GM21390 (cell line): ENCODE measurements at regions not wholly inside any gene's neighbourhood (a gene's known extent, or its start where the extent isn't known, plus 50 kb on each side); places are given as distances from the start of the nearest gene placed in this dataset.
"Not testable (repeated sequence)": the region's sequence is repeated elsewhere in the genome, so short reads cannot be mapped to it uniquely, and the experiment has no call there.

Source experiments
- ATAC-seq: cut with Tn5 transposase; IDR thresholded peaks from one replicate; pipeline ENCODE4 v1.9.1; 2021; ENCODE audit not compliant: unreplicated experiment

DNA sequence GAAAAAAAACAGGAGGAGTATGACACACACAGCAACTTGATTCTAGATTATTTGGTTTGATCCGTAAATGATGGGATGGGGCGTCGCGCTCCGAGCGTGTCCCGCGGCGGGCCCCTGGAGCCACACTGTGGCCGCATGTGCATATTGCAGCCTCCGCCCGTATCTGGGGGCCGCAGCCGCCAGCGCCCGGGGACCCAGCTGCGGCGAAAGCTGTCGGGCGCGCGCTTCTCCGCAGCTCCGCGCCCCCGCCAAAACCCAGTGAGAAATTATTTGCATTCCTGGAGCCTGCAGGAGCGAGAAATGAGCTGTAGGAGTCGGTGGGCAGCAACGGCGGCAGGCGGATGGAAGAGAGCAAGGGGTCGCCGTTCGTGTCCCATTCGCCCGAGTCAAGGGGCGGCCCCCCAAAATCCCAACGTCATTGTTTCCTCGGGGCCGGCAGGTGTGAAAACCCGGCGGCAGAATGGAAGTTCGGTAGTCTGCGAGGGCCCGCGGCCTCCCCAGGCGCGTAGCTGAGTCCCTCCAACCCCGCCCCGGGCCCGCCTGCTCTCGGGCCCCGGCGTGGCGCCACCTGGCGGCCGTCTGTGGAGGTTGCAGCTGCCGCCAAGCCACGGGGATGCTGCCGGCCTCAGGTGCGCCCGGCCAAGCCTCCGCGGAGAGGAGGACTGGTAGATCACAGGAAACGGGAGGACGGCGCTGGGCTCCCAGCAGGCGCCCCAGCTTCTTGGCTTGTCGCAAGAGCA lies 86.8 kb downstream of the FAM72B start:
- peak; percentile 95 for ATAC-seq

DNA sequence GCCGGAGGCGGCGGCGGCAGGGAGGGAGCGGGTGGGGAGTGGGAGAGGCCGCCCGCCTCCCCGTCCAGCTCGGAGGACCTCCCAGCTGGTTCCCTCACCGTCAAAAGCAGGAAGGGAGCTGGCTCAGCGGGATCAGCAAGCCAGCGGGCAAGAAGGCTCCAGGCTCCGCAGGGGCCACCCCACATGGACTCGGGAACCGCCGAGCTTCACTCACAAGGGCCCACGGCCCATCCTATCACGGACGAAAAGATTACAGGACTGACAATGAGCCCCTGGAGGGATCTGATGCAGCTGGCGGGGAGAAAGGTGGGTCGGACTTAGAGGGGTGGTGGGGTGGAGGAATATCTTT lies 86.3 kb downstream of the FAM72B start:
- peak; percentile 6 for ATAC-seq

GRCh38 chr1:121109025-121109424 lies 75.1 kb downstream of the FAM72B start:
- ATAC-seq = not testable (repeated sequence)

GRCh38 chr1:121116522-121117297 lies 67.4 kb downstream of the FAM72B start:
- ATAC-seq = not testable (repeated sequence)

GRCh38 chr1:121117298-121117611 lies 66.9 kb downstream of the FAM72B start:
- ATAC-seq = not testable (repeated sequence)

DNA sequence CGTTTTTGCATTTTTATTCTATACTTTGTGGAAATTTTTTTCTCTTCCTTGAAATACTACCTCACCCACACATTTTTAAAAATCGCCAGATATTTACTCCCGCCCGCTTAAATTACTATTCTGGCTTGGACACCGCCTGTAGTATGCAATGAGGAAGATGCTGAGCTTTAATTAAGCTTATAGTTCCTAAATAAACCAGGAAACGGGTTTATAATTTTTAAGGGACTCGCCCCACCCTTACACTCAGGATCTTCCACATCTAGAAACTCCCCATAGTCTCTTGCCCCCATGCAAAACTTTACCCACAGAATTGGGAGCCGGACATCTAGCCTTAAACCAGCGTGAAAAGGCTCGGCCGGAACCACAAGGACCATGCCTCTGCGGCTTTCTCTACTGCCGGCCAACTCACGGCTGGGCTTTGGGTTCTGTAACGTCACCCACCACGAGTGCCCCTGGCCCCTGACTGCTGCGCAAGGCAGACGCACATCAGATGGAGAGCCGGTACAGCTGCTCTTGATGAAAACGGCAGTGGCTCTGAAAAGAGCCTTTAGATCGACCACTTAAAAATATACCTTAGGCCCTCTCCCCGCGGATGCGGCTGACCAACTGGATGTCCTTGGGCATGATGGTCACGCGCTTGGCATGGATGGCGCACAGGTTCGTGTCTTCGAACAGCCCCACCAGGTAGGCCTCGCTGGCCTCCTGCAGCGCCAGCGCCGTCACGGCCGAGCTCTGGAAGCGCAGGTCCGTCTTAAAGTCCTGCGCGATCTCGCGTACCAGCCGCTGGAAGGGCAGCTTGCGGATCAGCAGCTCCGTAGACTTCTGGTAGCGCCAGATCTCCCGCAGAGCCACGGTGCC lies 66.3 kb downstream of the FAM72B start:
- not testable (repeated sequence) for ATAC-seq
